ENCODE measurements at regions not wholly inside any gene's neighbourhood (a gene's known extent, or its start where the extent isn't known, plus 50 kb on each side); places are given as distances from the start of the nearest gene placed in this dataset.
"Not testable (repeated sequence)": the region's sequence is repeated elsewhere in the genome, so short reads cannot be mapped to it uniquely, and the experiment has no call there.

DNA sequence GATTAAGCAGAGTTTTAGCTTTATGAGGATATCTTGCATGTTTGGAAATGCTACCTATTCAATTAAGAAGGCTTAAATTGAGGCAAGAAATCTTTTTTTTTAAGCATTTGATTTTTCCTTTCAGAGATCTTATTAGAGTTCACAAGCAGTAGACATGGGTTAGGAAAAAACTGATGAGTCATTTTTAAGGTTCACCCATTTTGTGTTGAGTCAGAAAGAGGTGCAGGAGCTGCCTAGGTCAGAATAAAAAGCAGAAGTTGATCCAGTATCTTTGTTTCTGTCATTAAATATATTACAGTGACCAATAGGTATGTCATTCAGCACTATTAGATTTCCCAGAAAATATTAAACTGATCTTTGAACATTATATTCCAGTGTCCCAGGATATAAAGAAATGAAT lies 306.8 kb downstream of the LMBRD1 start:
- H3K27ac ChIP-seq, result no peak overlapping the region
- no peak for DNase-seq
- TF ChIP-seq, protein P1, sequence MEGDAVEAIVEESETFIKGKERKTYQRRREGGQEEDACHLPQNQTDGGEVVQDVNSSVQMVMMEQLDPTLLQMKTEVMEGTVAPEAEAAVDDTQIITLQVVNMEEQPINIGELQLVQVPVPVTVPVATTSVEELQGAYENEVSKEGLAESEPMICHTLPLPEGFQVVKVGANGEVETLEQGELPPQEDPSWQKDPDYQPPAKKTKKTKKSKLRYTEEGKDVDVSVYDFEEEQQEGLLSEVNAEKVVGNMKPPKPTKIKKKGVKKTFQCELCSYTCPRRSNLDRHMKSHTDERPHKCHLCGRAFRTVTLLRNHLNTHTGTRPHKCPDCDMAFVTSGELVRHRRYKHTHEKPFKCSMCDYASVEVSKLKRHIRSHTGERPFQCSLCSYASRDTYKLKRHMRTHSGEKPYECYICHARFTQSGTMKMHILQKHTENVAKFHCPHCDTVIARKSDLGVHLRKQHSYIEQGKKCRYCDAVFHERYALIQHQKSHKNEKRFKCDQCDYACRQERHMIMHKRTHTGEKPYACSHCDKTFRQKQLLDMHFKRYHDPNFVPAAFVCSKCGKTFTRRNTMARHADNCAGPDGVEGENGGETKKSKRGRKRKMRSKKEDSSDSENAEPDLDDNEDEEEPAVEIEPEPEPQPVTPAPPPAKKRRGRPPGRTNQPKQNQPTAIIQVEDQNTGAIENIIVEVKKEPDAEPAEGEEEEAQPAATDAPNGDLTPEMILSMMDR (IDR thresholded peaks at IDR 0.05), result no peak
- TF ChIP-seq POLR2AphosphoS5 (IDR thresholded peaks at IDR 0.05), result no peak
- TF ChIP-seq POLR2A (IDR thresholded peaks at IDR 0.05), result no peak
- no peak for TF ChIP-seq EP300 (IDR thresholded peaks at IDR 0.05)

DNA sequence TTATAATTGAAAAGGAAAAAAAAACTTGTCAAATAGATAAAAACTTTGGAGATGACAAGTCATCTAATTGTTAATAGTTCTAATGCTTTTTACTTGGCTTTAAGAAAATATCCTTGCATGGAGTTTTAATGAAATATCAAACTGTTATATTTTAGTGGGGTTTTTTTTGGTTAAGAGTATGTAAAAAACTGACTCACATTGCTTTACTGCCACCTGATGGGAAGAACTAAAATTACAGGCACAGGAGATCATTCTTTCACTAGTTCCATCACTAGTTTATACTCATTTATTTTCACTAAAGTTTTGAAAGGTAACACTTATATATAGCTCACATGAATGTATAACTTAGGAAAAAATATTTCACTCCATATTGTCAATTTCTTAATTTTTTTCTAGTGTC lies 309.1 kb downstream of the LMBRD1 start:
- H3K36me3 ChIP-seq, result no peaks in the 10 kb centered on the region
- no peak for TF ChIP-seq POLR2A (IDR thresholded peaks at IDR 0.05)
- TF ChIP-seq EP300 (IDR thresholded peaks at IDR 0.05), result no peak
- TF ChIP-seq, protein P1 (IDR thresholded peaks at IDR 0.05), result no peak
- no peak for TF ChIP-seq POLR2AphosphoS5 (IDR thresholded peaks at IDR 0.05)
- H3K27me3 ChIP-seq, result no peaks in the 10 kb centered on the region
- H3K27ac ChIP-seq, result no peak overlapping the region
- no peaks in the 10 kb centered on the region for H3K4me1 ChIP-seq
- no peak overlapping the region for H3K4me3 ChIP-seq
- intact Hi-C loops (cut with DNase I; ENCODE audit: low total_unique reads), result no loop called here
- DNase-seq, result no peak
- no peaks in the 10 kb centered on the region for H3K9me3 ChIP-seq

More for the DNA sequence above, 306.8 kb downstream of the LMBRD1 start:
- H3K9me3 ChIP-seq, result peaks cover 0 to 15% (median 9%) of the 10 kb centered on the region in 4 donors
- no peak overlapping the region for H3K4me3 ChIP-seq
- H3K4me1 ChIP-seq, result no peaks in the 10 kb centered on the region
- intact Hi-C loops (cut with DNase I; ENCODE audit: low total_unique reads), result no loop called here
- H3K27me3 ChIP-seq, result no peaks in the 10 kb centered on the region
- no peaks in the 10 kb centered on the region for H3K36me3 ChIP-seq

DNA sequence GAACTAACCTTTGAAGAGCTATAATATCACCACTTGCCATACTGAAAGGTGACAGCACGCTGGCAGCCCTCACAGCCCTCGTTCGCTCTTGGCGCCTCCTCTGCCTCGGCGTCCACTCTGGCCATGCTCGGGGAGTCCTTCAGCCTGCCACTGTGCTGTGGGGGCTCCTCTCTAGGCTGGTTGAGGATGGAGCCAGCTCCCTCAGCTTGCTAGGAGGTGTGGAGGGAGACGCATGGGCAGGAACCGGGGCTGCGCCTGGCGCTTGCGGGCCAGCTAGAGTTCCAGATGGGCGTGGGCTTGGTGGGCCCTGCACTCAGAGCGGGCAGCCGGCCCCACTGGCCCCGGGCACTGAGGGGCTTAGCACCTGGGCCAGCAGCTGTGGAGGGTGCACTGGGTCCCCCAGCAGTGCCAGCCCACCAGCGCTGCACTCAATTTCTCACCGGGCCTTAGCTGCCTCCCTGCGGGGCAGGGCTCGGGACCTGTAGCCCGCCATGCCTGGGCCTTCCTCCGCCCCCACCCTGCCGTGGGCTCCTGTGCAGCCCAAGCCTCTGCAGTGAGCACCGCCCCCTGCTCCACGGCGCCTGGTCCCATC lies 329.7 kb downstream of the LMBRD1 start:
- intact Hi-C loops (cut with DNase I; ENCODE audit: low total_unique reads), result no loop called here

DNA sequence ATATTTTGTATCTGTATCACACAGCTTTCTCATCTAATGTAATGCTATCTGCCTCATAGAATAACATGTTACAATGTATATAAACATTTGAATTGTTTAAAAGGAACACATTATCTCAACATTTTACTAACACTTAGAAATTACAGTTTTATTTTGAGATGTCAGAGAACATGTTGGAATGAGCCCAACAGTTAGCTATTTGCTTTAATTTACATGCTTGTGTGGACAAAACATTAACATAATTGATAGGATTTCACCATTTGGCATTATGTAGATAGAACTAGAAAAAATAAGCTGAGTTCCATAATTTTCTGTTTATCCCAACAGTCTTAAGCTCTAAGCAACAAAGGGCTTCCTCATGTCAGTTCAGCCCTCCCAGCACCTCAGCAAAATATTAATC lies 330.9 kb downstream of the LMBRD1 start:
- H3K9me3 ChIP-seq, result peaks cover 0 to 17% (median 0%) of the 10 kb centered on the region in 4 donors
- TF ChIP-seq EP300 (IDR thresholded peaks at IDR 0.05) (no peak), POLR2AphosphoS5 (IDR thresholded peaks at IDR 0.05) (no peak), POLR2A (IDR thresholded peaks at IDR 0.05) (no peak)
- TF ChIP-seq, protein P1 (IDR thresholded peaks at IDR 0.05), result no peak
- no peak overlapping the region for H3K4me3 ChIP-seq
- H3K27ac ChIP-seq, result no peak overlapping the region
- H3K4me1 ChIP-seq, result no peaks in the 10 kb centered on the region
- no peaks in the 10 kb centered on the region for H3K36me3 ChIP-seq
- no peaks in the 10 kb centered on the region for H3K27me3 ChIP-seq
- intact Hi-C loops (cut with DNase I; ENCODE audit: low total_unique reads), result no loop called here
- no peak for DNase-seq

More for the DNA sequence above, 329.7 kb downstream of the LMBRD1 start:
- Histone ChIP-seq H3K4me3 (no peak overlapping the region), H3K9me3 (peaks cover 0 to 17% (median 0%) of the 10 kb centered on the region in 4 donors), H3K27me3 (no peaks in the 10 kb centered on the region), H3K36me3 (no peaks in the 10 kb centered on the region), H3K27ac (no peak overlapping the region), H3K4me1 (no peaks in the 10 kb centered on the region)
- DNase-seq, result no peak
- TF ChIP-seq POLR2A (IDR thresholded peaks at IDR 0.05) (no peak), POLR2AphosphoS5 (IDR thresholded peaks at IDR 0.05) (no peak), EP300 (IDR thresholded peaks at IDR 0.05) (no peak)
- 88 to 94% (median 93%) methylated on average over 10 to 26 of the region's 26 CpGs for WGBS, 5 donors

DNA sequence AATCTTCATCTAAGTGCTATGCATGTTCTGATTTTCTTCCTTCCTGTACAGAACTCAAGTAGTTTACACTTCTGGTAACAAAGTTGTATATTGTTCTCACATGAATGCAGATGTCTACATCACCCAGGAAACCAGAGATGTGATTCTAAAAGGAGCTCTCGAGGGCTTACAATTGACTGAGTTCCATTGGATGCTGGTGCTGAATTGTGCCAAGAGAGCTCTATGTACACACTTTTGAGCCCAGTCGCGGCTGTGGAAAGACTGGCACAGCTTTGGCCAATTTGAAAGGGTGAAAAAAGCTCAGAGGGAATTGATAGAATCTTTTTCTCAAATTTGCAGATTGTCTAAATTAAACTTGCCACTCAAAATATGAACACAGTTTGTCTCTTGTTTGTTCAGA lies 340.7 kb downstream of the LMBRD1 start:
- Histone ChIP-seq H3K4me3 (no peak overlapping the region), H3K27me3 (no peaks in the 10 kb centered on the region), H3K27ac (no peak overlapping the region), H3K9me3 (peaks cover 0 to 20% (median 4%) of the 10 kb centered on the region in 4 donors), H3K36me3 (no peaks in the 10 kb centered on the region), H3K4me1 (no peaks in the 10 kb centered on the region)
- WGBS, 5 donors, result 54 to 58% (median 54%) methylated on average over 3 of the region's 3 CpGs
- TF ChIP-seq POLR2AphosphoS5 (IDR thresholded peaks at IDR 0.05) (no peak), POLR2A (IDR thresholded peaks at IDR 0.05) (no peak), EP300 (IDR thresholded peaks at IDR 0.05) (no peak)
- TF ChIP-seq, protein P1 (IDR thresholded peaks at IDR 0.05), result no peak
- DNase-seq, result peak in 1 of 2 donors; percentile 10
- intact Hi-C loops (cut with DNase I; ENCODE audit: low total_unique reads), result no loop called here

DNA sequence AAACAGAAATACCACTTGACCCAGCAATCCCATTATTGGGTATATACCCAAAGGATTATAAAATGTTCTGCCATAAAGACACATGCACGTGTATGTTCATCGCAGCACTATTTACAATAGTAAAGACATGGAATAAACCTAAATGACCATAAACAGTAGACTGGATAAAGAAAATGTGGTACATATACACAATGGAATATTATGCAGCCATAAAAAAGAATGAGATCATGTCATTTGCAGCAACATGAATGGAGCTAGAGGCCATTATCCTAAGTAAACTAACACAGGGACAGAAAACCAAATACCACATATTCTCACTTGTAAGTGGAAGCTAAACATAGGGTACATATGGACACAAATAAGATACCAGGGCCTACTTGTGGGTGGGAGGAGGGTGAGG lies 342.2 kb downstream of the LMBRD1 start:
- 88 to 100% (median 93%) methylated on average over 2 of the region's 2 CpGs for WGBS, 5 donors
- DNase-seq; H3K27me3 ChIP-seq; H3K36me3 ChIP-seq; intact Hi-C loops (cut with DNase I; ENCODE audit: low total_unique reads); H3K27ac ChIP-seq; H3K4me1 ChIP-seq; H3K4me3 ChIP-seq: not testable (repeated sequence)
- peaks cover 0 to 34% (median 11%) of the 10 kb centered on the region in 4 donors for H3K9me3 ChIP-seq

DNA sequence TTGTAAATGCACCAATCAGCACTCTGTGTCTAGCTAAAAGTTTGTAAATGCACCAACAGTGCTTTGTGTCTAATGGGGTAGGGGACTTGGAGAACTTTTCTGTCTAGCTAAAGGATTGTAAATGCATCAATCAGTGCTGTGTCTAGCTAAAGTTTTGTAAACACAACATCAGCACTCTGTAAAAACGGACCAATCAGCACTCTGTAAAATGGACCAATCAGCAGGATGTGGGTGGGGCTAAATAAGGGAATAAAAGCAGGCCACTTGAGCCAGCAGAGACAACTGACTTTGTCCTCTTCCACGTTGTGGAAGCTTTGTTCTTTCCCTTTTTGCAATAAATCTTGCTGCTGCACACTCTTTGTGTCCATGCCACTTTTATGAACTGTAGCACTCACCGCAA lies 346.3 kb downstream of the LMBRD1 start:
- H3K36me3 ChIP-seq; H3K4me1 ChIP-seq; intact Hi-C loops (cut with DNase I; ENCODE audit: low total_unique reads); H3K27me3 ChIP-seq; H3K4me3 ChIP-seq; H3K27ac ChIP-seq; DNase-seq: not testable (repeated sequence)
- peaks cover 0 to 57% (median 11%) of the 10 kb centered on the region in 4 donors for H3K9me3 ChIP-seq
- WGBS, 5 donors, result 55 to 64% (median 61%) methylated on average over 3 of the region's 3 CpGs
